Amniotic epithelial cell (primary cell): ENCODE measurements at regions not wholly inside any gene's neighbourhood (a gene's known extent, or its start where the extent isn't known, plus 50 kb on each side); places are given as distances from the start of the nearest gene placed in this dataset.
"Not testable (repeated sequence)": the region's sequence is repeated elsewhere in the genome, so short reads cannot be mapped to it uniquely, and the experiment has no call there.

Source experiments
- DNase-seq: peaks from one replicate; pipeline ENCODE4 v3.0.0-alpha.2; 2010; ENCODE audit warnings: low read depth

DNA sequence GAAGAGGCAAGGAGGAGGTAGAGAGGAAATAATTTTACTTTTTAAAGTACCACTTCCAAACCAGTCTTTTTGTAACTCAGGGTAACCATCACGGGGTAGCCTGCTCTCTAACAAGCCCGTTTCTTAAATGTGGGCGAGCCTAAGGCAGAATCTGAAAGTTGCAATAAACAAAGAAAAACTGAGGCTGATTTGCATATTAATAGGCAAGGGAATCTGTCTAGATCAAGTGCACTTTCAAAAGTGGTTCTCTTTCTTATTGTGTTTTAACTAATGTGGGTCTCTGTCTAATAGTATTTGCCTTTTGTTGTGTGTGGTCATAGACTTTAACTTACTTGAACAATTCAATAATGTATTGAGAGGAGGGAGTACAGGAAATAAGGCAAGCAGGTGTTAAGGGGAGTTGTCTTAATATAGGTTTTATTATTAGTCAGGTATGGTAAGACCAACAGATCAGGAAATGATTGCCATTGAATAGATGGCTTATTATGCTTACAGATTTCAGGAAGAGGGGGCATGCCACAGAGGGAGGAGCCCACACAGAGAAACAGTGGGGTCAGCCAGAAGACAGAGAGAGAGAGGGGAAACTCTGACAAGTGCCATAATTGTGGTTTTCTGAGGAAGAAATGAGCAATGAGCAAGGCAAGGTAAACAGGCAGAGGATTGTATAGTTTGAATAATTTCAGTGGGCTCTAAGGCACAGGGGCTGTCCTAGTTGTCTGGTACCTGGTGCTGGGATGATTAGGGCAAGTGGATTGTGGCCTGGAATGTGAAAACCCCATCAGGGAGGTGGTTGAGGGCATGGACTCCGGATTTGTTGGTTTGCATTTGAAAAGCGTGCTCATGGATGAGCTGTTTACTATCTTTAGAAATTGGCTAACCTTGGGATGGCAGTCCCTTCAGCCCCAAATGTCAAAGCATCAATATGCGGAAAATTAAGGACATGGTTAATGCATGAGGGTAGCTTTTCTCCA, 237.2 kb downstream of the TOX3 start:
- DNase-seq = no peak

DNA sequence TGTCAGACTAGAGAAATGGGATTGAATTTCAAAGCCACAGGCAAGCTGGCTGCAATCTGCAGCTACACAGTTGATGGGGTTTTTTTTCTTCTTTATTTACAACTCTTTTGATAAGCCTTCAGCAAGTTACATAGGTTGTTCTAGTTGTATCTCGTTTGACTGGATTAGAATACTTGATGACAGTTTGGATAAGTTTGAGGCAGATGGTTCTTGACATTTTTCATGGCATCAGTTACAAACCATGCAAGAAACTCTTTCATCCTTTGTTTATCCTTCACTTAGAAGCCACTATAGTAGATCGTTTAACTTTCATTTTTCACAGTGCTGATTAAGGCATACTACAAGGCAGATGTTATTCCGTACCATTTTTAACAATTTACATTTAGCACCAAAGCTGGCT, 238.9 kb downstream of the TOX3 start:
- DNase-seq = no peak

DNA sequence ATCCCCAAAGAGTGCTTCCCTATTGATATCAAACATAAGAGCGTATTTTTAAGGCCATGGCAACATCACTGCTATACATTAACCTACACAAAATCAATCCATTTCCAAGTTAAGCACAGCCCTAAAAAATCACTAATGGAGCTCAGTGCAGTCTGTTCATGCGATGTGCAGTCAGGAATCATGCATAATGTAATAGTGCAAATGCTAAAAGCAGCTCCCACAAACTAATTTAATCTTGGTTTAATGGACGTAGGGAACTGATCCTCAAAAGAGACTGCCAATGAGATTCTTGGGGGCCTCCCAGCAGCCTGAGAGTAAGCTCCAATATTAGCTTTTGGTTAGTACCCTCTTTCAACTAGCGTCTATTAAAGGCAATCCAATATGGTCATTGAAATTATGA, 245.9 kb downstream of the TOX3 start:
- DNase-seq = no peak

DNA sequence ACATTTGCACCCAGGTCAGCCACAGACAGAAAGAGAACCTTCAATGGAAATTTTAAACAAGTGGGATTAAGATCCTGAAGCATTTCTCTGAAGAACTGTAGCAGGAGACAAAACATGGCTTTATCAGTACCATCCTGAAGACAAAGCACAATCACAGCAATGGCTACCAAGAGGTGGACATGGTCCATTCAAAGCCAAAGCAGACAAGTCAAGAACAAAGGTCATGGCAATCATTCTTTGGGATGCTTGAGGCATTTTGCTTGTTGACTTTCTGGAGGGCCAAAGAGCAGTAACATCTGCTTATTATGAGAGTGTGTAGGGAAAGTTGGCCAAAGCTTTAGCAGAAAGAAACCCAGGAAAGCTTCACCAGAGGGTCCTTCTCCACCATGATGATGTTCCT, 248.2 kb downstream of the TOX3 start:
- no peak for DNase-seq

- not testable (repeated sequence) for DNase-seq
Measured at GRCh38 chr16:52296706-52297315, 250.1 kb downstream of the TOX3 start.

DNA sequence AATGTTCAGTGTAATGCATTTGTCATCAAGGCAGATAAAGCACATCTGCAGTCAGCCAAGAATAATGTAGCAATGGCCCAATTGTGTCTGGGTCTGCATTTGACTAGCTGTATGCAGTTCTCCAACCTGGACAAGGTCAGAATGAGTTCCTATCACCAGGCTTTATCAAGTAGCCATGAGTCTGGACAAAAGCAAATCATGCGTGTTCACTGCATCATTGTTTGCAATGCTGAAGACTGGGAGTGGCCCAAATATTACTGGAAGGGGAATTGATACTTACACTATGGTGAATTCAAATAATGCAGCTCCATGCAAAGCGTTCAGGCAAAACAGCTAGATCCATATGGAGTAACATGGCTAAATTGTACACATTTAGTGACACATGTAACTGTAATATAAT, 250.9 kb downstream of the TOX3 start:
- no peak for DNase-seq

GRCh38 chr16:52294660-52295059, 252.3 kb downstream of the TOX3 start:
- no peak for DNase-seq

GRCh38 chr16:52293204-52293603, 253.7 kb downstream of the TOX3 start:
- DNase-seq = no peak

DNA sequence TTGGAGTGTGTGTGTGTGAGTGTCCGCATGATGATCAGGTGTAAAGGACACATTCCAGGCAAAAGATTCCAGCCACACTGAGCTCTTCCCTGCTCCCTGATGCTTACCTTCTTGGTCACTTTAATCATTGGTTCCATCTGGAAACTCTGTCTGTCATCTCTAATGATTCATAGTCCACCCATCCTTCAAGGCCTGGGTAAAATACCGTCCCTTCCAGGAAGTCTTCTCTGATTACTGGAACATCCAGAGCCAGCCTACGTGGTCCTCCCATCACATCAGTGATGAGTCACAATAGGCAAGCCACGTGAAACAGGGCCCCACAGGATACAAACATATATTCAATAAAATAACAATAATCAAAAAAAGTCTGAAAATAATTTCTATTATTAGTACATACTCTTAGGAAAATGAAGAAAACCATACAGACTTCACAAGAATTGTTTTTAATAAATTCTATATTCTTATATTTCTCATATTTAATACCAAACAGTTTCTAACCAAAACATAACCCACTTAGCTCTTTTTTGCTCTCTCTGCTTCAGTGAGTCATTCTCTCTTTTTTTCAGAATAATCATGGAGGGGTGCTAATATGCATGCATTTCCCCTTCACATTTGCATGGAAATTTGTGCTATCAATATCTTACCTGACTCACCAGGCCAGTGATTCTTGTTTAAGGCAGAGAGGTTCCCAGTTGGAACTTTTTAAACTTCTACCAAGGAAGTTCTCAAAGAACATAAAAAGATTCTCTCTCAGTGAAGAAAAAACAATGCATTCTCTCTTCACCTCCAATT, 263.2 kb downstream of the TOX3 start:
- DNase-seq = no peak

- peak; percentile 71 for DNase-seq
Measured at GRCh38 chr16:52283018-52283417, 263.9 kb downstream of the TOX3 start.

DNA sequence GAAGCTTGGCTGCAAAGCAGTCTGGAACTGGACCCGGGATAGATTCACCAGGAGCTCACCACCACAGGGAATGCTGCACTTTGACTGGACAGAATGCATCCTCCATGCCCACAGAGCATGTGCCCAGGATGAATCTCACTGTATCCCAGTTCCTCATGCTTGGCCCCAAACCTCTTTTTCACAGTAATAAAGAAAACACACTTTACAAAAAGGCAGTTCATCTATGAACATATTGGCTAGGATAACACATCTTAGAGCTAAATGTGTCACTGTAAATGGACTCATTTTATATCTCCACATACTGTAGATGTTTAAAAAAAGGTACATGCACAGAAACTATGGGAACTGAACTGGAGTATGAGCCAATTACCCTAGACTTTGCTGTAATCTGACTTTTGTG, 266.9 kb downstream of the TOX3 start:
- no peak for DNase-seq

- DNase-seq = no peak
Measured at GRCh38 chr16:52271088-52271750, 275.7 kb downstream of the TOX3 start.

DNA sequence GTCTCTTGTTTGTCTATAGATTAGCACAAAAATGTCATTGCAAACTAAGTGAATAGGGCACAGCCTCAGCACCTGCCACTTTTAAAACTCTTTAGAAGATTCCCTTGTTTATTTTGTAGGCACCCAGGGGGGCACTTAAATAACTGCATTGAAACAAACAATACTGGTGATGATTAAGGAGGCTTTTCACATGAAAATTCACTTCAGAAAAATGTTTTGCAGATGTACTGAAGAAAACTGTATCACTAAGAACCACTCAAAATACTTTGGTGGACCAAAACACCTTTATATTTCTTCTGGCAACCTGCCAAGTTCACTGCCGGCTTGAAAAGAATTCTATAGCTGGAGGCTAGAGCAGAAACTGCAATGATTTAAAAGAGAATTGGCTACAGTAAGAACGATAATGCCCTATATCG, 281.5 kb downstream of the TOX3 start:
- no peak for DNase-seq

DNA sequence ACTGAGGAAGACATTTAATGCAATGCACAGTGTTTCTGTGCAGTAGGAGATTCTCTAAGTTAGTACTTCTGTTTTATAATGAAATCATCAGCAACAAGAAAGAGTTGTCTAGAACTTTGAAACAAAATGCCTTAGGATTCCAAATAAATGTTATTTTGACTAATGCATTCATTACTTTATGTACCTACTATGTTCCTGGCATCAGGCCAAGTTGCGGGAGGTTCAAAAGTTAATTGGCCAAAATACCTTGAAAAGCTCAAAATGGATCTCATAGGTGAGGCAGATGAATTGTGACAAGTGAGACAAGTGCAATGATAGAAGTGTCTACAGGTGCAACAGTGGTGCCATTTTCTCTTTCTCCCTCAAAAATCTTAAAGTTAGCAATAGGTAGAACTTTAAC, 289.4 kb downstream of the TOX3 start:
- no peak for DNase-seq

GRCh38 chr16:52256310-52257078, 290.4 kb downstream of the TOX3 start:
- DNase-seq = no peak

GRCh38 chr16:52254746-52255145, 292.2 kb downstream of the TOX3 start:
- no peak for DNase-seq

DNA sequence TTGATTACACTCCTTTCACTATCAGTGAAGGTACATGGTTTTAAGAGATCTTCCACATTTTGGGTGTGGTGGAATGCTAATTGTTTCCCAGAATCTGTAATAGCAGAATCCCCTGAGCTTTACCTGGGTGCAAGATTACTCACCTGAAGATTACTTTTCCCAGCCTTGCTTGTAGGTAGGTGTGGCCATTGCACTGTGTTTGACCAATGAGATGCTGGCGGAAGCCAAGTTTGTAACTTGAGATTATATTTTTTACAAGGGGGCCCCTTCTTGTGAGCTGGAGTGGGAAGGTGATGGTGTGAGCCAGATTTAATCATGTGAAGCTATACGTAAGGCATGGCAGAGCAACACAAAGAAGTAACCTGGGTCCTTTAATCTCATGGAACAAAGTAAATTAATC, 294.3 kb downstream of the TOX3 start:
- no peak for DNase-seq

GRCh38 chr16:52251495-52251894, 295.4 kb downstream of the TOX3 start:
- no peak for DNase-seq

DNA sequence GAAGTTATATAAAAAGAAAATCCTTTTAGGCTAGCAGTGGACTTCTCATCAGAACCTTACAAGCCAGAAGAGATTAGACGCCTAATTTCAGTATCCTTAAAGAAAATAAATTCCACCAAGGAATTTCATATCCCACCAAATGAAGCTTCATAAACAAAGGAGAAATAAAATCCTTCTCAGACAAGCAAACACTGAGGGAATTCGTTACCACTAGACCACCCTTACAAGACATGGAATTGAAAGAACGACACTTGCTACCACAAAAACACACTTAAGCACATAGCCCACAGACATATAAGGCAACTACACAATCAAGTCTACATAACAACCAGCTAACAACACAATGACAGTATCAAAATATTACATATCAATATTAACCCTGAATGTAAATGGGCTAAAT, 299.2 kb downstream of the TOX3 start:
- no peak for DNase-seq

- no peak for DNase-seq
Measured at GRCh38 chr16:52238710-52239109, 308.2 kb downstream of the TOX3 start.

DNA sequence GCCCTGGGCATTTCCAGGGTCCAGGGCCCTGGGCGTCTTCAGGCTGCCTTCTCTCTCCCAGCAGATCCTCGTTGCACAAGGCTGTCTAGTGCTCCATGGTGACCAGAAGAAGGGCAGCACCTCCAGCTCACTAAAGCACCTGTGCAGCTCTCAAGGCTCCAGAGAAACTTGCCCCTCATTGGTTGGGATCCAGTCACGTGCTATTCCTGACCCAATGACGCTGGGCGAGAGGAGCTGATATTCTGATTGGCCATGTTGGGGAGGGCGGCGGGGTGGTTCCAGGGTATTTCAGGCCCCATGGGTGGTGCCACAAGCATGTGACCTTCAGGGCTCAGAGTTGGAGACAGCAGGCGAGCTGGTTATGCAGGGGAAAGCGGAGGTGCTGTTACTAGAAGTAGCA, 309.1 kb downstream of the TOX3 start:
- DNase-seq = no peak
